A549 (cell line): ENCODE measurements at regions not wholly inside any gene's neighbourhood (a gene's known extent, or its start where the extent isn't known, plus 50 kb on each side); places are given as distances from the start of the nearest gene placed in this dataset.

Source experiments
- ATAC-seq, 2 experiments: fragments of 200-7000 bp in 1 of 2; fragments of >200 bp in 1 of 2; cut with Nextera tagmentation in 1 of 2; cut with Tn5 transposase in 1 of 2; 3 replicates each; pipeline versions ENCODE4 v1.8.0 to v1.9.1; 2018 to 2020; ENCODE audit warnings: mild to moderate bottlenecking in 1 of 2, moderate library complexity in 1 of 2
- CTCF ChIA-PET: fragments of 300-600 bp; sonication (Branson Sonifier 250); formaldehyde crosslinking; extraction: SDS; loops from one replicate; lab custom pipeline; 2021; ENCODE audit warnings: antibody characterized with exemption, inconsistent platforms; lab: Yijun Ruan, JAX
- POLR2A ChIA-PET: fragments of 350-600 bp; formaldehyde crosslinking; extraction: SDS; loops from one replicate; lab custom pipeline; 2021; ENCODE audit warnings: antibody characterized with exemption, inconsistent platforms; lab: Yijun Ruan, JAX
- DNase-seq, 2 experiments: peaks; one replicate each; pipeline versions ENCODE4 v3.0.0 to v3.0.0-alpha.2; 2011 to 2016; ENCODE audit warnings: low read depth in 1 of 2, low spot score in 1 of 2
- FAIRE-seq: peaks from 2 replicates; lab custom pipeline; 2011; peaks lifted over from hg19 to GRCh38; lab: Jason Lieb, UNC
- H3K27ac ChIP-seq, 2 experiments: fragments of >200 bp; sonication (Bioruptor Twin); formaldehyde crosslinking; 3 replicates each; pipeline ENCODE4 v1.5.1; 2016 to 2017
- H3K4me1 ChIP-seq: fragments of >200 bp; sonication (Bioruptor Twin); formaldehyde crosslinking; 3 replicates; pipeline ENCODE4 v1.6.1; 2016
- H3K4me2 ChIP-seq: fragments of >200 bp; sonication (Bioruptor Twin); formaldehyde crosslinking; 3 replicates; pipeline ENCODE4 v1.6.1; 2016
- H3K4me3 ChIP-seq: fragments of >200 bp; sonication (Bioruptor Twin); formaldehyde crosslinking; 3 replicates; pipeline ENCODE4 v1.5.1; 2016
- H3K9me3 ChIP-seq: fragments of >200 bp; sonication (Bioruptor Twin); formaldehyde crosslinking; 3 replicates; pipeline ENCODE4 v1.6.1; 2016
- ATOH8 ChIP-seq: fragments of 250-450 bp; sonication (Bioruptor Pico); IDR thresholded peaks from 2 replicates; pipeline ENCODE4 v1.5.0; 2020; ENCODE audit warnings: low read depth, mild to moderate bottlenecking, moderate library complexity
- BCL3 ChIP-seq: fragments of >200 bp; sonication (Bioruptor Twin); formaldehyde crosslinking; IDR thresholded peaks from 3 replicates; pipeline ENCODE4 v1.6.1; 2016
- BHLHE40 ChIP-seq: IDR thresholded peaks from 2 replicates; pipeline ENCODE4 v1.6.1; 2012; ENCODE audit warnings: low read depth, low read length, inconsistent platforms
- E2F6 ChIP-seq: IDR thresholded peaks from 2 replicates; pipeline ENCODE4 v1.6.1; 2012; ENCODE audit warnings: low read depth, borderline replicate concordance
- EHF ChIP-seq: fragments of 250-450 bp; sonication (Bioruptor Pico); IDR thresholded peaks from 2 replicates; pipeline ENCODE4 v1.5.0; 2020; ENCODE audit warnings: mild to moderate bottlenecking
- EP300 ChIP-seq, 2 experiments: fragments of >200 bp; sonication (Bioruptor Twin); formaldehyde crosslinking; IDR thresholded peaks; 2 replicates in 1 of 2; 3 replicates in 1 of 2; pipeline ENCODE4 v1.6.1; 2016 to 2017
- FOSL2 ChIP-seq, 2 experiments: fragments of 450-650 bp in 1 of 2; fragments of >200 bp in 1 of 2; sonication (Bioruptor Twin) in 1 of 2; formaldehyde crosslinking; IDR thresholded peaks; 2 replicates each; pipeline versions ENCODE4 v1.5.0 to v1.6.1; 2016 to 2020; ENCODE audit warnings: mild to moderate bottlenecking in 1 of 2, moderate library complexity in 1 of 2
- FOXS1 ChIP-seq: fragments of 250-450 bp; sonication (Bioruptor Pico); IDR thresholded peaks from 2 replicates; pipeline ENCODE4 v1.5.0; 2020; ENCODE audit warnings: mild to moderate bottlenecking, moderate library complexity
- HEYL ChIP-seq: fragments of 250-450 bp; sonication (Bioruptor Pico); IDR thresholded peaks from 2 replicates; pipeline ENCODE4 v1.8.0; 2021; ENCODE audit warnings: mild to moderate bottlenecking, moderate library complexity
- HMGXB4 ChIP-seq: fragments of 250-450 bp; sonication (Bioruptor Pico); IDR thresholded peaks from 2 replicates; pipeline ENCODE4 v1.5.0; 2021; ENCODE audit warnings: mild to moderate bottlenecking, moderate library complexity, borderline replicate concordance
- HOXB13 ChIP-seq: fragments of 250-450 bp; sonication (Bioruptor Pico); IDR thresholded peaks from 2 replicates; pipeline ENCODE4 v1.5.0; 2020; ENCODE audit warnings: low read depth, mild to moderate bottlenecking, moderate library complexity
- HOXB5 ChIP-seq: fragments of 250-450 bp; sonication (Bioruptor Pico); IDR thresholded peaks from 2 replicates; pipeline ENCODE4 v1.5.0; 2020; ENCODE audit warnings: mild to moderate bottlenecking, moderate library complexity
- JUN ChIP-seq, 2 experiments: fragments of >200 bp; sonication (Bioruptor Twin); formaldehyde crosslinking; IDR thresholded peaks; 2 replicates in 1 of 2; 3 replicates in 1 of 2; pipeline ENCODE4 v1.6.1; 2016 to 2017
- KDM5A ChIP-seq: fragments of 200-600 bp; sonication (generic); IDR thresholded peaks from 2 replicates; pipeline ENCODE4 v1.6.1; 2016; ENCODE audit warnings: antibody characterized with exemption, mild to moderate bottlenecking
- MAFK ChIP-seq: fragments of 450-650 bp; IDR thresholded peaks from 2 replicates; pipeline ENCODE4 v1.6.1; 2014; ENCODE audit not compliant: partially characterized antibody
- NFE2L2 ChIP-seq: fragments of 150-350 bp; conservative IDR thresholded peaks from 2 replicates; pipeline ENCODE4 v1.6.1; 2014; ENCODE audit warnings: low read length
- PBX3 ChIP-seq: IDR thresholded peaks from 2 replicates; pipeline ENCODE4 v1.6.1; 2012
- PHF8 ChIP-seq: fragments of 200-600 bp; sonication (generic); IDR thresholded peaks from 2 replicates; pipeline ENCODE4 v1.6.1; 2016; ENCODE audit warnings: low read depth, mild to moderate bottlenecking, antibody characterized with exemption, moderate library complexity, borderline replicate concordance
- USF2 ChIP-seq: fragments of 450-650 bp; IDR thresholded peaks from 2 replicates; pipeline ENCODE4 v1.6.1; 2014; ENCODE audit warnings: antibody characterized with exemption
- ZC3H11A ChIP-seq: fragments of 450-650 bp; IDR thresholded peaks from 2 replicates; pipeline ENCODE4 v1.6.1; 2014; ENCODE audit warnings: antibody characterized with exemption, mild to moderate bottlenecking
- ZFP36 ChIP-seq: fragments of 450-650 bp; IDR thresholded peaks from 2 replicates; pipeline ENCODE4 v1.6.1; 2014; ENCODE audit warnings: borderline replicate concordance; ENCODE audit not compliant: partially characterized antibody
- ZSCAN20 ChIP-seq: fragments of 250-450 bp; sonication (Bioruptor Pico); IDR thresholded peaks from 2 replicates; pipeline ENCODE4 v1.8.0; 2022; ENCODE audit warnings: mild to moderate bottlenecking, moderate library complexity
- WGBS: methylation state at CpG from one replicate; pipeline ENCODE4 v1.1.6; 2017; ENCODE audit errors: missing lambda C conversion rate; 5-methylcytosine and 5-hydroxymethylcytosine counted together

GRCh38 chr17:77859035-77859810 is 99.3 kb upstream of the TNRC6C start:
- 7% methylated on average over 7 of the region's 7 CpGs for WGBS
- POLR2A ChIA-PET, result interaction anchor here (0.9 kb wide), 1 partner anchor 99 kb away, joined by 4 read pairs; the partner anchor contains the start of gene TNRC6C

GRCh38 chr17:77861133-77861695 is 97.3 kb upstream of the TNRC6C start:
- no peak for TF ChIP-seq ZSCAN20 (CRISPR knock-in tag)
- no peak for TF ChIP-seq PBX3
- TF ChIP-seq EP300 (IDR thresholded peaks at IDR 0.05), result no peak
- TF ChIP-seq JUN (IDR thresholded peaks at IDR 0.05), result no peak
- no peak for TF ChIP-seq FOXS1
- TF ChIP-seq EHF, result no peak
- no peak for TF ChIP-seq MAFK
- TF ChIP-seq BHLHE40, result no peak
- TF ChIP-seq ZFP36, result no peak
- TF ChIP-seq HOXB13 (CRISPR knock-in tag), result no peak
- no peak for TF ChIP-seq HEYL
- TF ChIP-seq USF2, result no peak
- TF ChIP-seq, all 56 proteins: peak for 0
- Histone ChIP-seq H3K27ac (no peak overlapping the region), H3K4me1 (no peaks in the 10 kb centered on the region), H3K4me2 (no peak overlapping the region), H3K4me3 (no peak overlapping the region), H3K9me3 (no peaks in the 10 kb centered on the region)
- DNase-seq (no peak), FAIRE-seq (no peak), ATAC-seq (no peak)
- ChIA-PET CTCF (no interaction called here), POLR2A (no interaction called here)
- 70% methylated on average over 1 of the region's 1 CpG for WGBS

More at GRCh38 chr17:77859035-77859810, 99.3 kb upstream of the TNRC6C start:
- Histone ChIP-seq H3K4me2 (no peak overlapping the region), H3K4me1 (no peaks in the 10 kb centered on the region), H3K9me3 (no peaks in the 10 kb centered on the region), H3K27ac (no peak overlapping the region), H3K4me3 (no peak overlapping the region)
- DNase-seq, result no peak
- no peak for ATAC-seq
- TF ChIP-seq HMGXB4 (CRISPR knock-in tag), result no peak
- no peak for TF ChIP-seq NFE2L2
- TF ChIP-seq KDM5A, result no peak
- TF ChIP-seq HEYL, result no peak
- TF ChIP-seq E2F6, result no peak
- FAIRE-seq, result no peak
- CTCF ChIA-PET, result interaction anchor here (0.9 to 1.8 kb wide), 6 partner anchors 11 to 160 kb away, joined by 3 to 4 read pairs (median 3); no protein-coding TSS in a partner anchor

- no peak for TF ChIP-seq ATOH8
- TF ChIP-seq HOXB5 (CRISPR knock-in tag), result no peak
- TF ChIP-seq PHF8, result no peak
- no peak for TF ChIP-seq FOSL2 (IDR thresholded peaks at IDR 0.05)
- TF ChIP-seq FOSL2 (CRISPR knock-in tag; IDR thresholded peaks at IDR 0.05), result no peak
- no peak for TF ChIP-seq HEYL
- TF ChIP-seq BCL3, result no peak
- TF ChIP-seq ZC3H11A, result no peak
- TF ChIP-seq, all 56 proteins: peak for 0
- Histone ChIP-seq H3K9me3 (no peaks in the 10 kb centered on the region), H3K4me1 (no peaks in the 10 kb centered on the region), H3K4me3 (no peak overlapping the region), H3K27ac (no peak overlapping the region), H3K4me2 (no peak overlapping the region)
- DNase-seq (no peak), ATAC-seq (no peak), FAIRE-seq (no peak)
- ChIA-PET CTCF (interaction anchor here (0.8 to 1.8 kb wide), 2 partner anchors 8 to 130 kb away, joined by 3 to 4 read pairs; no protein-coding TSS in a partner anchor), POLR2A (no interaction called here)
- WGBS, result 46% methylated on average over 13 of the region's 13 CpGs
Observed at GRCh38 chr17:77861981-77862645, 96.4 kb upstream of the TNRC6C start.
